Calu3 (cell line): ENCODE measurements at regions not wholly inside any gene's neighbourhood (a gene's known extent, or its start where the extent isn't known, plus 50 kb on each side); places are given as distances from the start of the nearest gene placed in this dataset.

Experiments used
- BruUV-seq: library from RNA; stranded (reverse); fragments of 400-500 nt; replicated peaks from 2 replicates; lab custom pipeline; 2021; lab: Mats Ljungman, UMichigan
- CTCF ChIA-PET: fragments of 300-600 bp; sonication (Branson Sonifier 250); formaldehyde crosslinking; loops from one replicate; lab custom pipeline; 2022; ENCODE audit warnings: antibody characterized with exemption; lab: Charles Lee
- DNase-seq: peaks from one replicate; pipeline ENCODE4 v3.0.0; 2022
- H3K27ac Mint-ChIP-seq: one replicate; pipeline ENCODE4 v1.8.0; 2022; ENCODE audit warnings: mixed read lengths; ENCODE audit not compliant: unreplicated experiment
- H3K27me3 Mint-ChIP-seq: one replicate; pipeline ENCODE4 v1.8.0; 2022; ENCODE audit warnings: mixed read lengths; ENCODE audit not compliant: unreplicated experiment
- H3K36me3 Mint-ChIP-seq: one replicate; pipeline ENCODE4 v1.8.0; 2022; ENCODE audit warnings: mild to moderate bottlenecking, moderate library complexity, mixed read lengths; ENCODE audit not compliant: insufficient read depth, unreplicated experiment
- H3K4me1 Mint-ChIP-seq: one replicate; pipeline ENCODE4 v1.8.0; 2022; ENCODE audit warnings: mild to moderate bottlenecking, low read depth, mixed read lengths; ENCODE audit not compliant: unreplicated experiment
- H3K4me3 Mint-ChIP-seq: one replicate; pipeline ENCODE4 v1.8.0; 2022; ENCODE audit warnings: mild to moderate bottlenecking, low read depth, moderate library complexity, mixed read lengths; ENCODE audit not compliant: unreplicated experiment
- H3K9me3 Mint-ChIP-seq: one replicate; pipeline ENCODE4 v1.8.0; 2022; ENCODE audit warnings: low read depth, mixed read lengths; ENCODE audit not compliant: unreplicated experiment
- intact Hi-C: fragments of 100-400 bp; cut with micrococcal nuclease; formaldehyde crosslinking; loops from one replicate; pipeline ENCODE4 v1.10.0; 2022; ENCODE audit not compliant: unreplicated experiment
- TF ChIP-seq, protein P1 (sequence below): fragments of 200-600 bp; IDR thresholded peaks from one replicate; pipeline ENCODE4 v1.8.0; 2022; ENCODE audit warnings: antibody characterized with exemption; ENCODE audit not compliant: unreplicated experiment

DNA sequence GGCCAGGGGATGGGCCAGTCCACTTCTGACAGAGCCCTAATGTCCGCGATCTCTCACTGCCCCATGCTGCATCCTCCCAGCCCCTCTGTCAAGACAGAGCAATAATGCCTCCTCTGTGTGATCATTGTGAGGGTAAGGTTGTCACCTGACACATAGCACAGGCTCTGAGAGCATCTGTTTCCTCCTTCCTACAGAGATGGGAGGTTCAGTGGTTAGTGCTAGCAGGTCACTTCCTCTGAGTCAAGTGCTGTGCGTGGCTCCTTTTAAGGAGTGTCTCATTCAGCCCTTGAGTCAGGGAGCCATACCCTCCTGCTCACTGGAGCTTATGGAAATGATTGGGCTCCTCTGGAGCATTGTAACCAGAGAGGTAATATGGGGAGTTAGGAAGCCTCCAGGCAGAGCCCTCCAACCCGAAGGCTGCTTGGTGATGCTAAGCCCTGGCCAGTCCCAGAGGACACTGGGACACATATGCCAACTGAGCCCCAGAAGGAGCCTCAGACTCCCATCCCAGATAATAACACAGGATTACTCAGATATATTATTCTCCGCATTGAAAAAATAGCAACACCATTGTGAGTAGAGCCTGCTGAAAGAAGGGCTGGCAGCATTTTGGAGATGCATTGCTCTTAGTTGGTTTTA is 189.0 kb downstream of the GALNT1 start:
- no peak for DNase-seq
- Mint-ChIP-seq H3K9me3 (no peaks in the 10 kb centered on the region), H3K4me3 (no peak overlapping the region), H3K27me3 (peaks cover 31% of the 10 kb centered on the region), H3K4me1 (no peaks in the 10 kb centered on the region), H3K36me3 (no peaks in the 10 kb centered on the region), H3K27ac (no peak overlapping the region)
- CTCF ChIA-PET: no interaction called here
- intact Hi-C loops: no loop called here
- no TSS peak for BruUV-seq
- TF ChIP-seq, protein P1, sequence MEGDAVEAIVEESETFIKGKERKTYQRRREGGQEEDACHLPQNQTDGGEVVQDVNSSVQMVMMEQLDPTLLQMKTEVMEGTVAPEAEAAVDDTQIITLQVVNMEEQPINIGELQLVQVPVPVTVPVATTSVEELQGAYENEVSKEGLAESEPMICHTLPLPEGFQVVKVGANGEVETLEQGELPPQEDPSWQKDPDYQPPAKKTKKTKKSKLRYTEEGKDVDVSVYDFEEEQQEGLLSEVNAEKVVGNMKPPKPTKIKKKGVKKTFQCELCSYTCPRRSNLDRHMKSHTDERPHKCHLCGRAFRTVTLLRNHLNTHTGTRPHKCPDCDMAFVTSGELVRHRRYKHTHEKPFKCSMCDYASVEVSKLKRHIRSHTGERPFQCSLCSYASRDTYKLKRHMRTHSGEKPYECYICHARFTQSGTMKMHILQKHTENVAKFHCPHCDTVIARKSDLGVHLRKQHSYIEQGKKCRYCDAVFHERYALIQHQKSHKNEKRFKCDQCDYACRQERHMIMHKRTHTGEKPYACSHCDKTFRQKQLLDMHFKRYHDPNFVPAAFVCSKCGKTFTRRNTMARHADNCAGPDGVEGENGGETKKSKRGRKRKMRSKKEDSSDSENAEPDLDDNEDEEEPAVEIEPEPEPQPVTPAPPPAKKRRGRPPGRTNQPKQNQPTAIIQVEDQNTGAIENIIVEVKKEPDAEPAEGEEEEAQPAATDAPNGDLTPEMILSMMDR: no peak

- Mint-ChIP-seq H3K9me3 (no peaks in the 10 kb centered on the region), H3K4me3 (no peak overlapping the region), H3K27ac (no peak overlapping the region), H3K27me3 (peaks cover 31% of the 10 kb centered on the region), H3K4me1 (no peaks in the 10 kb centered on the region), H3K36me3 (no peaks in the 10 kb centered on the region)
- DNase-seq: no peak
- no TSS peak for BruUV-seq
- intact Hi-C loops: no loop called here
- TF ChIP-seq, protein P1: no peak
- CTCF ChIA-PET: no interaction called here
These were observed 189.6 kb downstream of the GALNT1 start for GRCh38 chr18:35771172-35771571.

DNA sequence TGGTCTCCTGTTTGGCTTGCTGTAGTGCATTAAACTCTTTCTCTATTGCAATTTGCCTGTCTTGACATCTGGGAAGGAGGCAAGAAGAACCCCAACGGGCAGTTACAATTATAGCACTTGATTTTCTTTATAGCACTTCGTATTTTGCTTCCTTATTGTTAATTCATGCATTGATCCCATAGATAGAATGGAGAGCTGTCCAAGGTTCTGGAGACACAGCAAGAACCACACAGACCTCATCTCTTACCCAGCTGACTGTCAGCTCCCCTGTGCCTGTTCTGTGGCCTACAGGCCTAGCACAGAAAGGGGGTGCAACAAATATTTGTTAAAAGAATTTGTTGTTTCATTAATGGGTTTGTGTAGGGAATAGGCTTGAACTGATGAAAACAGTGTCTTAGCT is 194.3 kb downstream of the GALNT1 start:
- TF ChIP-seq, protein P1: no peak
- Mint-ChIP-seq H3K27me3 (peaks cover 73% of the 10 kb centered on the region), H3K36me3 (no peaks in the 10 kb centered on the region), H3K27ac (no peak overlapping the region), H3K9me3 (no peaks in the 10 kb centered on the region), H3K4me1 (no peaks in the 10 kb centered on the region), H3K4me3 (no peak overlapping the region)
- CTCF ChIA-PET: no interaction called here
- BruUV-seq: no TSS peak
- intact Hi-C loops: no loop called here
- no peak for DNase-seq

DNA sequence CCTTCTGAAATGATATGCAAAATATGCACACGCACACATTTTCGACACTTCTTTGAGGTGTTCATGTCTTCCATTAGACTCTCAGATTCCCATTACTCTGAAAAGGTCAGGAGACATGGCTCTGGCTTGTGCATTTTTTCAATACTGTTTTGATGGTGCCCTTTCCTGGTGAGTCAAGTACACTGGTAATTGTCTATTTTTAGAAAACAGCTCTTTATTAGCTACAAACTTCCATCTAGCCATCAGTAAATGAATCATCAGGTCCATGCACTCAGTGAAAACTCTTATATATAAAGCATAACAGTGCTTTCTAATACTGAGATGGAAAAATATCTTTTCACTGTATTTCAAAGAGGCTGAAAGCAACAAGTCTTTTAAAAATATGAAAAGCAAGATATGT is 194.9 kb downstream of the GALNT1 start:
- TF ChIP-seq, protein P1: no peak
- no peaks in the 10 kb centered on the region for H3K4me1 Mint-ChIP-seq
- no peak for DNase-seq
- H3K27ac Mint-ChIP-seq: no peak overlapping the region
- CTCF ChIA-PET: no interaction called here
- no TSS peak for BruUV-seq
- intact Hi-C loops: no loop called here
- H3K9me3 Mint-ChIP-seq: no peaks in the 10 kb centered on the region
- H3K4me3 Mint-ChIP-seq: no peak overlapping the region
- no peaks in the 10 kb centered on the region for H3K36me3 Mint-ChIP-seq
- H3K27me3 Mint-ChIP-seq: peaks cover 79% of the 10 kb centered on the region
